Neuron (in vitro differentiated cells): ENCODE measurements at regions not wholly inside any gene's neighbourhood (a gene's known extent, or its start where the extent isn't known, plus 50 kb on each side); places are given as distances from the start of the nearest gene placed in this dataset.

Source experiments
- H2AFZ ChIP-seq: one replicate; pipeline ENCODE4 v1.6.1; 2013; ENCODE audit warnings: low read depth, mild to moderate bottlenecking, inconsistent platforms, low read length, moderate library complexity
- H3K27me3 ChIP-seq: one replicate; pipeline ENCODE4 v1.6.1; 2013; ENCODE audit warnings: low read length; ENCODE audit not compliant: insufficient read depth
- H3K36me3 ChIP-seq: one replicate; pipeline ENCODE4 v1.6.1; 2013; ENCODE audit warnings: low read length; ENCODE audit not compliant: insufficient read depth
- H3K4me1 ChIP-seq: one replicate; pipeline ENCODE4 v1.6.1; 2013; ENCODE audit warnings: low read length; ENCODE audit not compliant: insufficient read depth
- H3K4me3 ChIP-seq: 2 replicates; pipeline ENCODE4 v1.5.1; 2013; ENCODE audit warnings: mild to moderate bottlenecking, low read length, moderate library complexity
- H3K9me3 ChIP-seq: one replicate; pipeline ENCODE4 v1.6.1; 2013; ENCODE audit warnings: low read length

DNA sequence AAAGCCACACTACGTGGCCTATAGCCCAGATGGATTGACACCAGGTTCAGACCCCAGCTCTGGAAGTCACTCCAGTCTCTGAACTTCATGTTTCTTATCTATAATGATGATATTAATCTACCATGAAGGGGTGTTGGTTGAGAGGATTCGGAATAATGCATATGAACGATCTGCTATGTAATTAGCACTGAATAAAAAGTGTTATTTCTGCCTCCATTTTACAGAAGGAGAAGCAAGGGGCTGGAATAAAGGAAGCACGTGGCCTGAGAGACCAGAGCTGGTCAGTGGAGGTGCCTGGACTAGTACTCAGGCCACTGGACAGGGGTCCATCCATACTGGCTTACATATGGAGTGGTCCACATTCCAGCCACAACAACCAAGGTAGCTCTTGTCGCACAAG lies 166.5 kb upstream of the MYCN start:
- Histone ChIP-seq H3K4me3 (no peak overlapping the region), H3K36me3 (no peaks in the 10 kb centered on the region), H3K9me3 (no peaks in the 10 kb centered on the region), H3K27me3 (peaks cover 3% of the 10 kb centered on the region), H2AFZ (no peak overlapping the region), H3K4me1 (peaks cover 1% of the 10 kb centered on the region)

- Histone ChIP-seq H3K36me3 (no peaks in the 10 kb centered on the region), H3K4me1 (peaks cover 12% of the 10 kb centered on the region), H3K4me3 (no peak overlapping the region), H3K9me3 (no peaks in the 10 kb centered on the region), H3K27me3 (no peaks in the 10 kb centered on the region), H2AFZ (no peak overlapping the region)
These were observed 164.4 kb upstream of the MYCN start for GRCh38 chr2:15775753-15776628.

DNA sequence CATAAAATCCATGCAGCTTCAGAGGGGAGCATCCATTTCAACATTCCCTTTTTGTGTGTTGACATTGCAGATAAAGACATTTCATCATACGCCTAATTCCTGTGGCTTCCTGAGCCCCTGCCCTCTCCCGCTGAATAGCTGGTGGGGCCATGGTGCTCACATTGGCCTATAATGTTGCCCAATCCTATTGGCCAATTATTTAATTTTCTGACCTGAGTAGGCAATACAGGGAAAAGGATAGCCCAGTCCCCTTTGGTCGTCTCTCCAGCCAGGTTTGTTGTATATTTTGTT lies 163.8 kb upstream of the MYCN start:
- H3K9me3 ChIP-seq: no peaks in the 10 kb centered on the region
- H2AFZ ChIP-seq: no peak overlapping the region
- peaks cover 12% of the 10 kb centered on the region for H3K4me1 ChIP-seq
- no peak overlapping the region for H3K4me3 ChIP-seq
- H3K27me3 ChIP-seq: no peaks in the 10 kb centered on the region
- no peaks in the 10 kb centered on the region for H3K36me3 ChIP-seq

DNA sequence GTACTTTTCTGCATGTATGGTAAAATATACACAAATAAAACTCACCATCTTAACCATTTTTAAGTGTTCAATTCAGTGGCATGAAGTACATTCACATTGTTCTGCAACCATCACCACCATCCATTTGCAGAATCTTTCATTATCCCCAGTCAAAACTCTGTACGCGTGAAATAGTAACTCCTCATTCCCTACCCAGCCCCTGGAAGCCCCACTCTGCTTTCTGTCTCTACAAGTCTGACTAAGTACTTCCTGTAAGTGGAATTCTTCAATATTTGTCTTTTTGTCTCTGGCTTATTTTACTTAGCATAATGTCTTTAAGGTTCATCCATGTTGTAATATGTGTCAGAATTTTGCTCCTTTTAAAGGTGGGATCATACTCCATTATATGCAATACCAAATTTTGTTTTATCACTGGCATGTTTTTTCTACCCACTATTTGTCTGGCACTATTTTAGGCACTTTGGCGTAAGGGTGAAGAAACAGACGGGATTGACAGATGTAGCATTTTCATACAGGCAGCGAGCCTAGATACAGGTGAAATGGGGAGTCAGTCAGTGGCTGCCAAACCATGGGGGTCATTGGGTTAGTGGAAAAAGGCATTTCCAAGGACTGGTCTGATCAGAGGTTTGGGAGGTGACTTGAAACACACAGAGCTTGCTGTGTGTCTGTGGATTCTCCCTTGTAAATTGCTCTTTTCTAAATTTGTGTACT lies 163.2 kb upstream of the MYCN start:
- Histone ChIP-seq H3K36me3 (no peaks in the 10 kb centered on the region), H2AFZ (no peak overlapping the region), H3K9me3 (no peaks in the 10 kb centered on the region), H3K27me3 (no peaks in the 10 kb centered on the region), H3K4me1 (peaks cover 12% of the 10 kb centered on the region), H3K4me3 (no peak overlapping the region)

GRCh38 chr2:15777795-15778371 lies 162.5 kb upstream of the MYCN start:
- H2AFZ ChIP-seq: no peak overlapping the region

GRCh38 chr2:15778529-15779219 lies 161.7 kb upstream of the MYCN start:
- Histone ChIP-seq H2AFZ (no peak overlapping the region), H3K27me3 (no peaks in the 10 kb centered on the region), H3K4me3 (no peak overlapping the region), H3K36me3 (no peaks in the 10 kb centered on the region), H3K9me3 (no peaks in the 10 kb centered on the region), H3K4me1 (peaks cover 12% of the 10 kb centered on the region)

More at GRCh38 chr2:15777795-15778371, 162.5 kb upstream of the MYCN start:
- Histone ChIP-seq H3K9me3 (no peaks in the 10 kb centered on the region), H3K27me3 (no peaks in the 10 kb centered on the region), H3K4me3 (no peak overlapping the region), H3K4me1 (peaks cover 12% of the 10 kb centered on the region), H3K36me3 (no peaks in the 10 kb centered on the region)

DNA sequence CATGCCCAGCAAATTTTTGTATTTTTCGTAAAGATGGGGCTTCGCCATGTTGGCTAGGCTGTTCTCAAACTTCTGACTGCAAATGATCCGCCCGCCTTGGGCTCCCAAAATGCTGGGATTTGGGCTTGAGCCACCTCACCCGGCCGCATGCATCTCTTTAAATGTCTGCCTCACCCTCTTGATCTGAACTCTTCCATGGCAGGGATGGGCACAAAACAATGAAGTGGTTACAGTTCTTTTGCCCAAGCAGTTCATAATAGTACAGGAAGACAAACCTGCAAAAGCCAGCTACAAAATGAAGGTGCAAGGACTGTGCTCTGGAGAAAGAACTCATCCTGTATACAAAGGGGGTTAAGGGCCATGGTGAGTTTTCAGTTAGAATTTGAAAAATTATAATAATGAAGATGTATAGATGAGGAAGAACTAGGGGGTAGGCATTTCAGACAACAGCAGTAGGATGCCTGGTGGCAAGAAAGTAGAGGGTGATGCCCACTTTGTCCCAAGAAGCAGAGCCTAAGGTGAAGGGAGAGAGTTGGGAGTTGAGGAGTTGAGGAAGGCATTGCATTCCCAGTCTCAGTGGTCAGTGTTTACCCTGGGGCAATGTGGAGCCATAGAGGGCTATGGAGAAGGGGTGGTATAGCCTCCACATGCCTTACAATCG lies 160.8 kb upstream of the MYCN start:
- H3K4me1 ChIP-seq: peaks cover 12% of the 10 kb centered on the region

DNA sequence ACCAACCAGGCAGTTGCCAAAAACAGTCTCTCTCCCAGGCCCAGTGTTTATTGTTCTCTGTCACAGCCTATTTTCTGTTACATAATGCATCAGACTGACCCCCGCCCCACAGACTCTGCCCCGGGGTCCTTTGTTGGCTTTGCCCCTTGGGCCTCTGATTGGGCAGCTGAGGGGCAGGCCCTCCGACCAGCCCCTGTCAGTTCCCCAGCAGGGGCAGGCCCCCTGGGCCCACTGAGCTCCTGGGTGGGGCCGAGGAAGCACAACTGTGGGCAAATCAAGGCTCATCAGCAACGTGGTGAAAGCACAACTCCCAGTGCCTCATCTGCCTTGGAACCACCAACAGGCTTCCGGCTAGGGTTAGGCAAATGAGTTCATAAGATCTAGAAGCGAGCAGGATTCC lies 160.1 kb upstream of the MYCN start:
- Histone ChIP-seq H3K36me3 (no peaks in the 10 kb centered on the region), H3K4me3 (no peak overlapping the region), H2AFZ (no peak overlapping the region), H3K27me3 (no peaks in the 10 kb centered on the region), H3K4me1 (peaks cover 12% of the 10 kb centered on the region), H3K9me3 (no peaks in the 10 kb centered on the region)

More for the DNA sequence above, 160.8 kb upstream of the MYCN start:
- Histone ChIP-seq H3K27me3 (no peaks in the 10 kb centered on the region), H3K36me3 (no peaks in the 10 kb centered on the region), H3K9me3 (no peaks in the 10 kb centered on the region), H3K4me3 (no peak overlapping the region), H2AFZ (no peak overlapping the region)

GRCh38 chr2:15780912-15781574 lies 159.3 kb upstream of the MYCN start:
- Histone ChIP-seq H3K9me3 (no peaks in the 10 kb centered on the region), H3K27me3 (no peaks in the 10 kb centered on the region), H3K4me1 (peaks cover 12% of the 10 kb centered on the region), H3K4me3 (no peak overlapping the region), H2AFZ (no peak overlapping the region), H3K36me3 (no peaks in the 10 kb centered on the region)

- Histone ChIP-seq H3K4me3 (no peak overlapping the region), H2AFZ (no peak overlapping the region), H3K27me3 (no peaks in the 10 kb centered on the region), H3K36me3 (no peaks in the 10 kb centered on the region), H3K9me3 (no peaks in the 10 kb centered on the region), H3K4me1 (peaks cover 12% of the 10 kb centered on the region)
These were observed 158.2 kb upstream of the MYCN start for GRCh38 chr2:15782009-15782751.

- Histone ChIP-seq H3K4me1 (peaks cover 12% of the 10 kb centered on the region), H3K36me3 (no peaks in the 10 kb centered on the region), H3K9me3 (no peaks in the 10 kb centered on the region), H2AFZ (no peak overlapping the region), H3K4me3 (no peak overlapping the region), H3K27me3 (no peaks in the 10 kb centered on the region)
These were observed 157.5 kb upstream of the MYCN start for GRCh38 chr2:15782769-15783294.
